Neuron (in vitro differentiated cells): ENCODE measurements at regions not wholly inside any gene's neighbourhood (a gene's known extent, or its start where the extent isn't known, plus 50 kb on each side); places are given as distances from the start of the nearest gene placed in this dataset.
"Not testable (repeated sequence)": the region's sequence is repeated elsewhere in the genome, so short reads cannot be mapped to it uniquely, and the experiment has no call there.

ENCODE experiments used
- H2AFZ ChIP-seq: one replicate; pipeline ENCODE4 v1.6.1; 2013; ENCODE audit warnings: low read depth, mild to moderate bottlenecking, inconsistent platforms, low read length, moderate library complexity
- H3K27me3 ChIP-seq: one replicate; pipeline ENCODE4 v1.6.1; 2013; ENCODE audit warnings: low read length; ENCODE audit not compliant: insufficient read depth
- H3K36me3 ChIP-seq: one replicate; pipeline ENCODE4 v1.6.1; 2013; ENCODE audit warnings: low read length; ENCODE audit not compliant: insufficient read depth
- H3K4me1 ChIP-seq: one replicate; pipeline ENCODE4 v1.6.1; 2013; ENCODE audit warnings: low read length; ENCODE audit not compliant: insufficient read depth
- H3K4me3 ChIP-seq: 2 replicates; pipeline ENCODE4 v1.5.1; 2013; ENCODE audit warnings: mild to moderate bottlenecking, low read length, moderate library complexity
- H3K9me3 ChIP-seq: one replicate; pipeline ENCODE4 v1.6.1; 2013; ENCODE audit warnings: low read length

GRCh38 chr1:194473766-194474165, 1287.4 kb upstream of the B3GALT2 start:
- Histone ChIP-seq H3K4me3 (no peak overlapping the region), H3K9me3 (no peaks in the 10 kb centered on the region), H2AFZ (no peak overlapping the region), H3K36me3 (no peaks in the 10 kb centered on the region), H3K27me3 (no peaks in the 10 kb centered on the region), H3K4me1 (peaks cover 23% of the 10 kb centered on the region)

- Histone ChIP-seq H3K27me3 (no peaks in the 10 kb centered on the region), H3K36me3 (no peaks in the 10 kb centered on the region), H3K9me3 (no peaks in the 10 kb centered on the region), H2AFZ (no peak overlapping the region), H3K4me3 (no peak overlapping the region), H3K4me1 (peaks cover 3% of the 10 kb centered on the region)
Measured at GRCh38 chr1:194469282-194469681, 1282.9 kb upstream of the B3GALT2 start.

- H3K4me3 ChIP-seq: no peak overlapping the region
- no peaks in the 10 kb centered on the region for H3K4me1 ChIP-seq
- no peaks in the 10 kb centered on the region for H3K27me3 ChIP-seq
- no peak overlapping the region for H2AFZ ChIP-seq
- no peaks in the 10 kb centered on the region for H3K36me3 ChIP-seq
- H3K9me3 ChIP-seq: no peaks in the 10 kb centered on the region
Measured at GRCh38 chr1:194466706-194467105, 1280.3 kb upstream of the B3GALT2 start.

GRCh38 chr1:194447636-194448035, 1261.2 kb upstream of the B3GALT2 start:
- H3K9me3 ChIP-seq: no peaks in the 10 kb centered on the region
- peaks cover 15% of the 10 kb centered on the region for H3K4me1 ChIP-seq
- H3K27me3 ChIP-seq: no peaks in the 10 kb centered on the region
- no peaks in the 10 kb centered on the region for H3K36me3 ChIP-seq
- no peak overlapping the region for H3K4me3 ChIP-seq
- no peak overlapping the region for H2AFZ ChIP-seq

- peaks cover 2% of the 10 kb centered on the region for H3K9me3 ChIP-seq
Measured at GRCh38 chr1:194445244-194445643, 1258.8 kb upstream of the B3GALT2 start.

GRCh38 chr1:194442901-194443575, 1256.6 kb upstream of the B3GALT2 start:
- peaks cover 3% of the 10 kb centered on the region for H3K9me3 ChIP-seq
- H3K4me1 ChIP-seq: peaks cover 23% of the 10 kb centered on the region
- H2AFZ ChIP-seq: peak overlapping the region; percentile 34
- H3K27me3 ChIP-seq: no peaks in the 10 kb centered on the region
- no peaks in the 10 kb centered on the region for H3K36me3 ChIP-seq
- H3K4me3 ChIP-seq: no peak overlapping the region

More at GRCh38 chr1:194445244-194445643, 1258.8 kb upstream of the B3GALT2 start:
- Histone ChIP-seq H3K36me3 (no peaks in the 10 kb centered on the region), H2AFZ (no peak overlapping the region), H3K4me3 (no peak overlapping the region), H3K27me3 (no peaks in the 10 kb centered on the region), H3K4me1 (peaks cover 23% of the 10 kb centered on the region)

GRCh38 chr1:194437135-194437534, 1250.7 kb upstream of the B3GALT2 start:
- no peak overlapping the region for H2AFZ ChIP-seq

GRCh38 chr1:194431121-194431520, 1244.7 kb upstream of the B3GALT2 start:
- Histone ChIP-seq H3K27me3 (no peaks in the 10 kb centered on the region), H2AFZ (no peak overlapping the region), H3K36me3 (no peaks in the 10 kb centered on the region), H3K4me1 (no peaks in the 10 kb centered on the region), H3K4me3 (no peak overlapping the region), H3K9me3 (peaks cover under 1% of the 10 kb centered on the region)

More at GRCh38 chr1:194437135-194437534, 1250.7 kb upstream of the B3GALT2 start:
- Histone ChIP-seq H3K4me3 (no peak overlapping the region), H3K36me3 (no peaks in the 10 kb centered on the region), H3K27me3 (no peaks in the 10 kb centered on the region), H3K4me1 (peaks cover 3% of the 10 kb centered on the region), H3K9me3 (peaks cover 3% of the 10 kb centered on the region)

- Histone ChIP-seq H3K4me1 (no peaks in the 10 kb centered on the region), H3K9me3 (peaks cover 14% of the 10 kb centered on the region), H2AFZ (no peak overlapping the region), H3K27me3 (no peaks in the 10 kb centered on the region), H3K36me3 (no peaks in the 10 kb centered on the region), H3K4me3 (no peak overlapping the region)
Measured at GRCh38 chr1:194420706-194421105, 1234.3 kb upstream of the B3GALT2 start.

GRCh38 chr1:194419721-194420120, 1233.3 kb upstream of the B3GALT2 start:
- Histone ChIP-seq H3K4me3 (no peak overlapping the region), H3K27me3 (no peaks in the 10 kb centered on the region), H2AFZ (no peak overlapping the region), H3K9me3 (peaks cover 13% of the 10 kb centered on the region), H3K4me1 (no peaks in the 10 kb centered on the region), H3K36me3 (no peaks in the 10 kb centered on the region)

GRCh38 chr1:194410756-194411155, 1224.3 kb upstream of the B3GALT2 start:
- Histone ChIP-seq H3K36me3 (no peaks in the 10 kb centered on the region), H3K27me3 (no peaks in the 10 kb centered on the region), H3K4me1 (no peaks in the 10 kb centered on the region), H3K9me3 (no peaks in the 10 kb centered on the region), H2AFZ (no peak overlapping the region), H3K4me3 (no peak overlapping the region)

GRCh38 chr1:194407238-194407637, 1220.8 kb upstream of the B3GALT2 start:
- not testable (repeated sequence) for H2AFZ ChIP-seq, H3K36me3 ChIP-seq, H3K4me3 ChIP-seq, H3K9me3 ChIP-seq, H3K4me1 ChIP-seq, H3K27me3 ChIP-seq

- no peaks in the 10 kb centered on the region for H3K27me3 ChIP-seq
- H2AFZ ChIP-seq: peak overlapping the region; percentile 44
- H3K4me1 ChIP-seq: peaks cover 26% of the 10 kb centered on the region
- H3K9me3 ChIP-seq: peaks cover 6% of the 10 kb centered on the region
- H3K36me3 ChIP-seq: no peaks in the 10 kb centered on the region
- H3K4me3 ChIP-seq: no peak overlapping the region
Measured at GRCh38 chr1:194394676-194395075, 1208.3 kb upstream of the B3GALT2 start.

GRCh38 chr1:194387531-194387930, 1201.1 kb upstream of the B3GALT2 start:
- Histone ChIP-seq H2AFZ (peak overlapping the region; percentile 69), H3K9me3 (peaks cover 6% of the 10 kb centered on the region), H3K36me3 (no peaks in the 10 kb centered on the region), H3K4me1 (no peaks in the 10 kb centered on the region), H3K4me3 (no peak overlapping the region), H3K27me3 (no peaks in the 10 kb centered on the region)
